Amniotic epithelial cell (primary cell): ENCODE measurements at regions not wholly inside any gene's neighbourhood (a gene's known extent, or its start where the extent isn't known, plus 50 kb on each side); places are given as distances from the start of the nearest gene placed in this dataset.

Source experiments
- DNase-seq: peaks from one replicate; pipeline ENCODE4 v3.0.0-alpha.2; 2010; ENCODE audit warnings: low read depth

GRCh38 chr6:147715035-147715434, 206.5 kb downstream of the SAMD5 start:
- no peak for DNase-seq

- no peak for DNase-seq
Measured at GRCh38 chr6:147716434-147716833, 207.9 kb downstream of the SAMD5 start.

- DNase-seq: no peak
Measured at GRCh38 chr6:147717991-147718390, 209.5 kb downstream of the SAMD5 start.

GRCh38 chr6:147722158-147722557, 213.7 kb downstream of the SAMD5 start:
- DNase-seq: no peak

- no peak for DNase-seq
Measured at GRCh38 chr6:147724454-147724853, 216.0 kb downstream of the SAMD5 start.

GRCh38 chr6:147726342-147726741, 217.9 kb downstream of the SAMD5 start:
- DNase-seq: no peak

- DNase-seq: no peak
Measured at GRCh38 chr6:147728903-147729302, 220.4 kb downstream of the SAMD5 start.

- DNase-seq: no peak
Measured at GRCh38 chr6:147733686-147734085, 225.2 kb downstream of the SAMD5 start.

- no peak for DNase-seq
Measured at GRCh38 chr6:147734151-147734550, 225.7 kb downstream of the SAMD5 start.

GRCh38 chr6:147735924-147736323, 227.4 kb downstream of the SAMD5 start:
- DNase-seq: no peak

GRCh38 chr6:147737115-147737514, 228.6 kb downstream of the SAMD5 start:
- no peak for DNase-seq

GRCh38 chr6:147738099-147738498, 229.6 kb downstream of the SAMD5 start:
- DNase-seq: no peak

GRCh38 chr6:147738516-147739162, 230.1 kb downstream of the SAMD5 start:
- peak; percentile 61 for DNase-seq

- no peak for DNase-seq
Measured at GRCh38 chr6:147740326-147740725, 231.8 kb downstream of the SAMD5 start.

GRCh38 chr6:147740916-147741315, 232.4 kb downstream of the SAMD5 start:
- DNase-seq: no peak

GRCh38 chr6:147741389-147741788, 232.9 kb downstream of the SAMD5 start:
- no peak for DNase-seq

GRCh38 chr6:147742440-147742839, 233.9 kb downstream of the SAMD5 start:
- DNase-seq: no peak

- DNase-seq: no peak
Measured at GRCh38 chr6:147744012-147744411, 235.5 kb downstream of the SAMD5 start.

- DNase-seq: no peak
Measured at GRCh38 chr6:147749331-147749730, 240.8 kb downstream of the SAMD5 start.

GRCh38 chr6:147750413-147750812, 241.9 kb downstream of the SAMD5 start:
- no peak for DNase-seq

- no peak for DNase-seq
Measured at GRCh38 chr6:147751232-147751631, 242.7 kb downstream of the SAMD5 start.

- DNase-seq: no peak
Measured at GRCh38 chr6:147752689-147753403, 244.4 kb downstream of the SAMD5 start.

GRCh38 chr6:147755999-147756398, 247.5 kb downstream of the SAMD5 start:
- DNase-seq: no peak

GRCh38 chr6:147756891-147757290, 248.4 kb downstream of the SAMD5 start:
- DNase-seq: no peak
